ENCODE measurements at regions not wholly inside any gene's neighbourhood (a gene's known extent, or its start where the extent isn't known, plus 50 kb on each side); places are given as distances from the start of the nearest gene placed in this dataset.

- peaks cover 3% of the 10 kb centered on the region for H3K27me3 Mint-ChIP-seq
These were observed 191.2 kb upstream of the PELI2 start for GRCh38 chr14:55927028-55927427.

GRCh38 chr14:55928276-55928675 is 189.9 kb upstream of the PELI2 start:
- Mint-ChIP-seq H3K36me3 (ENCODE audit: low read depth) (no peaks in the 10 kb centered on the region), H3K27me3 (peaks cover 3% of the 10 kb centered on the region), H3K27ac (no peak overlapping the region), H3K4me1 (no peaks in the 10 kb centered on the region), H3K4me3 (no peak overlapping the region), H3K9me3 (no peaks in the 10 kb centered on the region)
- intact Hi-C loops (cut with micrococcal nuclease) = loop anchor here (5.0 kb wide), 1 partner anchor 696 kb away; no protein-coding TSS in a partner anchor
- no peak for ATAC-seq (ENCODE audit: low read depth)
- no peak for DNase-seq
- CTCF ChIA-PET = no interaction called here
- TF ChIP-seq CTCF (IDR thresholded peaks at IDR 0.05) = no peak
- POLR2A ChIA-PET = no interaction called here

More at GRCh38 chr14:55927028-55927427, 191.2 kb upstream of the PELI2 start:
- no peaks in the 10 kb centered on the region for H3K4me1 Mint-ChIP-seq
- ATAC-seq (ENCODE audit: low read depth) (no peak), DNase-seq (no peak)
- no peak overlapping the region for H3K4me3 Mint-ChIP-seq
- H3K36me3 Mint-ChIP-seq (ENCODE audit: low read depth) = no peaks in the 10 kb centered on the region
- H3K27ac Mint-ChIP-seq = no peak overlapping the region
- CTCF ChIA-PET = no interaction called here
- no peak for TF ChIP-seq CTCF (IDR thresholded peaks at IDR 0.05)
- intact Hi-C loops (cut with micrococcal nuclease) = loop anchor here (5.0 kb wide), 1 partner anchor 695 kb away; no protein-coding TSS in a partner anchor
- POLR2A ChIA-PET = no interaction called here
- no peaks in the 10 kb centered on the region for H3K9me3 Mint-ChIP-seq

GRCh38 chr14:55929136-55929535 is 189.1 kb upstream of the PELI2 start:
- POLR2A ChIA-PET = no interaction called here
- Mint-ChIP-seq H3K4me1 (no peaks in the 10 kb centered on the region), H3K36me3 (ENCODE audit: low read depth) (no peaks in the 10 kb centered on the region), H3K27me3 (peaks cover 3% of the 10 kb centered on the region), H3K9me3 (peaks cover under 1% of the 10 kb centered on the region), H3K4me3 (no peak overlapping the region), H3K27ac (no peak overlapping the region)
- no peak for TF ChIP-seq CTCF (IDR thresholded peaks at IDR 0.05)
- ATAC-seq (ENCODE audit: low read depth) (no peak), DNase-seq (no peak)
- CTCF ChIA-PET = no interaction called here
- intact Hi-C loops (cut with micrococcal nuclease) = loop anchor here (5.0 kb wide), 1 partner anchor 697 kb away; no protein-coding TSS in a partner anchor

- Mint-ChIP-seq H3K27me3 (peaks cover 3% of the 10 kb centered on the region), H3K4me3 (no peak overlapping the region), H3K4me1 (no peaks in the 10 kb centered on the region), H3K27ac (no peak overlapping the region), H3K9me3 (peaks cover 3% of the 10 kb centered on the region), H3K36me3 (ENCODE audit: low read depth) (no peaks in the 10 kb centered on the region)
- no peak for DNase-seq
- ATAC-seq (ENCODE audit: low read depth) = no peak
- POLR2A ChIA-PET = no interaction called here
- CTCF ChIA-PET = no interaction called here
- intact Hi-C loops (cut with micrococcal nuclease) = no loop called here
- no peak for TF ChIP-seq CTCF (IDR thresholded peaks at IDR 0.05)
These were observed 188.0 kb upstream of the PELI2 start for GRCh38 chr14:55930016-55930784.

GRCh38 chr14:55936691-55937090 is 181.5 kb upstream of the PELI2 start:
- intact Hi-C loops (cut with micrococcal nuclease) = no loop called here
- H3K27ac Mint-ChIP-seq = no peak overlapping the region
- POLR2A ChIA-PET = no interaction called here
- H3K4me1 Mint-ChIP-seq = no peaks in the 10 kb centered on the region
- DNase-seq (no peak), ATAC-seq (ENCODE audit: low read depth) (no peak)
- TF ChIP-seq CTCF (IDR thresholded peaks at IDR 0.05) = no peak
- no peaks in the 10 kb centered on the region for H3K36me3 Mint-ChIP-seq (ENCODE audit: low read depth)
- CTCF ChIA-PET = no interaction called here
- H3K9me3 Mint-ChIP-seq = peaks cover 12% of the 10 kb centered on the region
- peaks cover 3% of the 10 kb centered on the region for H3K27me3 Mint-ChIP-seq
- H3K4me3 Mint-ChIP-seq = no peak overlapping the region

All from activated B cell treated with CpG ODN at 0.5 μM for 24 hours (primary cell).